ENCODE measurements at regions not wholly inside any gene's neighbourhood (a gene's known extent, or its start where the extent isn't known, plus 50 kb on each side); places are given as distances from the start of the nearest gene placed in this dataset.
A peak's percentile ranks its signal among the peaks of the same experiment; 100 is the strongest.

DNA sequence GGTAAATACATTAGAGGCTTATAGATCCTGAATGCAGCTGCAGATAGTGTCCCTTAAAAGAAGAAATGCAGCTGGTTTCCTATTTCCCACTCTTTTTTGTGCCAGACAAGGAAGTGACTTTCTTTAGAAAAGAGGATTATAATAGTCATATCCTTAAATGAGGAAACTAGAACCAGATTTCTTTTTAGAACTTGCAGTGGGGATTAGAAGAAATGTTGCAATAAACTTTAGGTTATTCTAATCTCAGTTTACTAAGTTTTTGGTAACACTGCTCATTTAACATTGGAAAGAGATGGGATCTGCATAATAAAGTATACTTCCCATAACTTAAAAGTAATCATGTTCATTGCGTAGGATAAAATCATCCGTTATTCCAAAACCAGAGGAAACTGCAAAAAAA is 101.9 kb downstream of the SLIT2 start:
- DNase-seq, result no peak

DNA sequence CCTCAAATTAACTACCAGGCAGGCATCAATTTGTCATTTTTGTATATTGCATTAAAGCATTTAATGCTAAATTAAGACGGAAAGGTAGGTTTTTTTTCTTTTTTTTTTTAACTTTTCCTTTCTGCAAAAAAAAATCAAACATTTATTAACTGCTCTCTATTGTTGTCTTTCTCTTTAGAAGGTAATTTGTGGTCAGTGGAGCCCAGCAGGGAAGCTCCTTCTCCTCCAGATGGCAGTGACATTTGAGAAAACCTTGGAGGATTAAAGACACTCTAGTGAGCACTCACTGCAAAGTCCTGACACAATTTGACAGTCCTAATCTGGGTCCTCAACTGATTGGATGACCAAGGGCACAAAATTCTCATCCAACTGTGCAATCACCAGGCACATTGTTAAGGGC is 102.4 kb downstream of the SLIT2 start:
- DNase-seq, result no peak

DNA sequence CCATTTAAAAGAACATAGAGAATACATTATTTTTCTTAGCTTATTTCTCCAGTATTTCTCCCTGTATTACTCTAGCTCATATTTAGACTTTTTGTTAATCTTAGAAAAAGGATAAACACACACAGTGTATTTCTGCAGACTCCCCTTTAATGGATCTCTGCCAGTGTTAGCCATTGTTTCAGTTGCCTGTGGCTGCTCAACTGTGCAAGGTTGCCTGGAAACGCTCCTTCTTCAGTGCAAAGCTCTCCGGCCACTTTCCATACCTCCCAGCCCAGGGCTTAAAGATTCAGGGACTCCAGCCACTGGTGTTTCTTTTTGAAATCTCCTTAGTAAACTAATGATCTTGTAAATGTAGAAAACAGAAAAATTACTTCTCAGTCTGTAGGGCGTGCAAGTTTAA is 104.9 kb downstream of the SLIT2 start:
- peak; percentile 52 for DNase-seq

DNA sequence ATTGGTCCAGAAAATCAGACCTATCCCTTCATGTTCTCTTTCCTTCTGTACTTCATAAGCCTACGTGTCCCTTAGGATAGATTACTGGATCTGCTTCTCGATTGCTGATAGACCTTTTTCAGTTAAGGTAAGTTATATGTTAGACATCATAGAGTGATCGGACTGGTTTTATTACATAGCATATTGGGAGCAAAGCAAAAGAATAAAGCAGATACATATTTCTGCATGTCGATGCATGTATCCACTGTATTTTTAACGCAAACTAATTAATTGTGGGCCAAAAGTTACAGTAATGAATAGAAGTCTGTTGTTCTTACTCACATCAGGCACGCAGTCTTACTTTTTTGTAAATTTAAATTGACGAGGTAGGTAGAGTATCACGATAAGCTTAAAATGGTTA is 106.4 kb downstream of the SLIT2 start:
- no peak for DNase-seq

DNA sequence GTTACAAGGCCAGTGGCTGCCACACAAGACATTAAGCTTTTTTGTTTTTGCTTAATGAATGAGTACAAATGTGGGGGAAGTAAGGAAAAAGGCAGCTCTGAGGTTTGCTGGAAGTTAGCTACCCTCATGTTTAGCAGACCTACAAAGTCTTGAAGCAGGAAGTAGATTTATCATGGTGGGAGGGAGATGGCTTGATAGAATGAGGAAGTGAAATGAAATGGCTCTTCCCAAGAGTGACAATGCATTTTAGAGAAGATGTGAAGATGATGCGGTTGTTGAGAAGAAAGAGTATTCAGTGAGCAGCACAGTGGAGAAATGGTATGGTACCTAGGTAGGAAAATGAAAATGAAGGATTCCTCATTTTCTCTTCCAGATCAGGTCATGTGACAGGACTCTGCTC is 108.0 kb downstream of the SLIT2 start:
- no peak for DNase-seq

DNA sequence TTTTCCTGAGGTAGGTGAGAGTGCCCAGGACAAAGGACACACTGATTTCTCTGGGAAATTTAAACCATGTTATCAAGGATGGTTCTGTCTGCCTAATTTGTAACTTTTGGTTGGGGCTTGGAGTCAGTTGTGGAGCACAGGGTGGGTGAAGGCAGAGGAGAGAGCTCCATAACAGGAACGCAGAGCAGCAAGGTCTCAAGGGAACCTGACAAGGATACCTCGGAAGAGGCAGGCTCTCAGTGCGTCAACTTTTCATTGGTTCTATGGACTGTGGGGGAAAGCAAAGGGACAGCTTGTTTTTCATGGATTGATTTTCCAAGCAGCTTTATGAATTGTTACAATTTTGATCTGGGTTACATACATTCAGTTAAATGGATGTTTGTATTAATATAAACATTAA is 110.4 kb downstream of the SLIT2 start:
- no peak for DNase-seq

DNA sequence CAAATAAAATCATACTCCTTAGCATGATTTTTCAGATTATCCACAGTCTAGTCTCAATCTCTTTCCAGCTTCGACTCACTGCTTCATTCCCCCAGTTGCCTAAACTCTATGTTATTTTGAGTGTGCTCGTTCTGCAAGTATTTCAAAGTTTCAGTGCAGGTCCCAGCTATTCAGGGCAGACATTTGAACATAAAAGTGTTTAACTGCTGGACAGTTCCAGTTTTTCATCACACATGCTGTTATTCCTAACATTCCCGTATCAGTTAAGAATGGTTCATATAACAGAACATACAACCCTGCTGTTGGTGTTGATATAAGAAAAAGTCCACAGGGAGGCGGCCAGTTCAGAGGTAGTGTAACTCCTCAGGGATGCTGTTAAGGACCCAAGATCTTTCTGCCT is 113.3 kb downstream of the SLIT2 start:
- no peak for DNase-seq

DNA sequence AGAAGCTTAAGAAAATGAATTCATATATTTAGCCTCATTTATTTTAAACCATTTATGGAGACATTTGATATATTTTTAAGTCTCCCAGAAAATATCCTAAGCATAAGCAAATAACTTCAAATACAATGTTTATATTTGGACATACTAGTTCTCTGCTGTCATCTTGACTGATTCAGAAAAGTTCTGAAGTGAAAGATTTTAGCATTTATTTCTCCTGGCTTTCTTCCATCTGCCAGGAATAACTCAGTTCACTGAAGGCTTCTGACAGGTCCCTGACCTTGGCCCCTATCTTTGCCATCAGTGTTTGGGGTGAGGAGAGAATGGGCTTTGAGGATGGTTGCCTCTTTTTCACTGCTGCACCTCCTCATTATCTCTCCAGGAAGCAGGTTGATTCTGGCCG is 115.7 kb downstream of the SLIT2 start:
- DNase-seq, result no peak

DNA sequence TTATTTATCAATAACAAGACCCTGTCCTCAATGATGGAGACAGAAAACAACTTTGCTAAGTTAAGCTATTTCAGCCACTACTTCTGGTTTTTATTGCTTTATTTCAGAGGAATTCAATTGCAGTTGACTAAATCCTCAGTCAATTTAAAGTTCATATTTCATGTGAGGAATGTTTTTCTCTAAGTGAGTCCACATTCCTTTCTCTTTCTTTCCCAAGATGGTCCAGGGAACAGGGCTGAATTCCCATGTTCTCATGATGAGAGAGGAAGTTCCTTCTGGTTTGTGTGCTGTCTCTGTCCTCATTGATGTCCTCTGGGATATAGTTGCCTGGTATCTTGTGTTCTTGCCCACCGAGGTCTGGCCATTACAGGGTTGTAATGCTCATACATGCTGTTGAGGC is 117.2 kb downstream of the SLIT2 start:
- DNase-seq, result no peak

DNA sequence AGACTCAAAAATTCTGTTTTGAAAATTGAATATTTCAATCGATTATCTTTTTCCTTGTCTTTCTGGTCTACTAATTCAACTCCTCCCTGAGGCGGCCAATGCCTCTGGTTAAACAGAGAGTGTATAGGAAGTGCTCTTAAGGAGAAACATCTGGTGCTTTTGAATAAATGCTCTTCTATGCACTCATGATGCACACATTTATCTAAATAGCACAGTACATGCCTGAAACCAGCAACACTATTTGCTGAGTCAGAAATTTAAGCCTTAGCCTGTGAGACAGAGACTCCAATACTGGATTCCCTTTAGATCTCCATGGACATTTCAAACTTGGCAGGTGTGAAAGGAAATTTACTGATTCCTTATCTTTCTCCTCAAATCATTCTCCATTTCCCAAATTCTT is 118.6 kb downstream of the SLIT2 start:
- DNase-seq, result no peak

DNA sequence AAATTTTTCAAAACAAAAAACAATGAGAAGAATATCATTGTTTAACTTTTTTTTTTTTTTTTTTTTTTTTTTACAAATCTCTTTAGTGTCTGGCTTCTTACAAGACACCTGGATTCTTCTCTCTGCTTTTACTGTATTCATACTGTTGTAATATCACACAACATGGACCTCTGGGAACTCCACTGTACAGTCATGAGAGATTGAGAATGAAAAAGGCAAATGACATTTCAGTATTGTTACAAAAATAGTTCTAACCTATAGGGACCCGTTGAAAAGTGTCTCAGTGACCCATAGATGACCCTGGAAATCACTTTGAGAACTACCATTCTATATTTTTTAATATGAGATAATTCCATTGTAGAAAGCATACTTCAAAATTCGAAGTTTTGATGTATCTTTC is 124.4 kb downstream of the SLIT2 start:
- DNase-seq, result no peak

DNA sequence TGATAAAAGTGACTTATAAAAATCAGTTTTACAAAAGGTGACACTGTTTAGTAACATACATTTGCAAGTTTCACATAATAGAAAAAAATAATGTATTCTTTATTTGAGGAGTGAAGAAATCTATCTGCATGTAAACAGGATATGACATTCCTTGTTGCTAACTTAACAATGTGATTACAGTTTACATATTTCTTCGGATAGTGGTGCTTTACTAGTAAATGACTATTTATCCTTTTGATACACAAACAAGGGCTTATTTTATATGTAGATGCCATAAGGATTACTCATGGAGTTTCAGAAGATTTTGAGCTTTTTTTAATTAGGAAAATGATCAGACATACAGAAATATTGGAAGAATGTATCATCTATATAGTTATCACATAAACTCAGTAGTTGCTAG is 126.5 kb downstream of the SLIT2 start:
- DNase-seq, result no peak

DNA sequence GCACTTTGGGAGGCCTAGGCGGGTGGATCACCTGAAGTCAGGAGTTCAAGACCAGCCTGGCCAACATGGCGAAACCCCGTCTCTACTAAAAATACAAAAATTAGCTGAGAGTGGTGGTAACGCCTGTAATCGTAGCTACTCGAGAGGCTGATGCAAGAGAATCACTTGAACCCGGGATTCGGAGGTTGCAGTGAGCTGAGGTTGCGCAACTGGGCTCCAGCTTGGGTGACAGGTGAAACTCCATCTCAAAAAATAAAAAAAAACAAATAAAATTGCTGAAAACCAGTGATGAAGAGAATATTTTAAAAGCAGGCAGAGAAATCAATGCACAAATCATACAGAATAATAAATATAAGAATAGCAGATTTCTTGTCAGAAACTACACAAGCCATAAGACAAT is 129.3 kb downstream of the SLIT2 start:
- DNase-seq, result no peak

DNA sequence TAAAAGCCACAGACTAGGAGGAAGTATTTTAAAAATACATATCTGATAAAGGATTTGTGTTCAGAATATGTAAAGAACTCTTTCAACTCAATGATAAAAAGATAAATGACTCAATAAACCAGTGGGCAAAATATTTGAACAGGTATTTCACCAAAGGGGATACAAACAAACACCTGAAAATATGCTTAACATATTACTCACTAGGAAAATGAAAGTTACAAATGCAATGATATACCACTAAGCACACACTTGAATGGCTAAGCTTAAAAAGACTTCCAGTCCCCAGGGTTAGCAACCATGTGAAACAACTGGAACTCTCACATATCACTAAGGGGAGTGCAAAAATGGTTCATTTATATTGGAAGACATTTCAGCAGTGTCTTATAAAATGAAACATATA is 131.6 kb downstream of the SLIT2 start:
- no peak for DNase-seq

DNA sequence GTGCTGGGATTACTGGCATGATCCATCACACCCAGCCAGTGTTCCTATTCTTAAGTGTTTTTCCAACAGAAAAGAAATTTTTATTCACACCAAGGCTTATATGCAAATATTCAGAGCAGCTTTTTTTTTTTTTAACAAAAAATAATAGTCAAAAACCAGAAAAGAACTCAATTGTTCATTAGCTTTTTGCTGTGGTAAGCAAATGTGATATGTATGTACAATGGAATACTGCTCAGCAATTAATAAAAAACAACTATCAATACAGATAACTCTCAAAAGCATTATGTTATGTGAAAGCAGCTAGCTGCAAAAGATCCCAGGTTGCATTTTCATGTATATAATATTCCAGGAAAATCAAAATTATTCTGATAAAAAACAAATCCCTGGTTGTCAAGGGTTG is 132.3 kb downstream of the SLIT2 start:
- DNase-seq, result no peak

DNA sequence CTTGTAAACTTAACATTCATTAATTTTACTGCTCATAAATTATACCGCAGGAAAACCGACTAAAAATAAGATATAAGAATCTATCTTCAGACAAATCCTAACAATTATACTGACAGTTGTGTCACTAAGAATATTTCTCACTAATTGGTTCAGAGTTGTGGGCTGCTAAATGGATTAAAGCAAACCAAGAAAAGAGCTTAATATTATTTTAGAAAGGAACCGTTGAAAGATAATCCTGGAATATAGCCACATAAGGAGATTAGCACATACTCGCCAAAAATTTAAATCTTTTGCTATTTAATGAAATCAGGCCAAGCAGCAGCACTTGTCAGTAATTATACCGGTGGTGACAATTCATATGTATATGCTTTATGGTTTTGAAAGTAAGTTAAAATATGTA is 132.8 kb downstream of the SLIT2 start:
- DNase-seq, result no peak

DNA sequence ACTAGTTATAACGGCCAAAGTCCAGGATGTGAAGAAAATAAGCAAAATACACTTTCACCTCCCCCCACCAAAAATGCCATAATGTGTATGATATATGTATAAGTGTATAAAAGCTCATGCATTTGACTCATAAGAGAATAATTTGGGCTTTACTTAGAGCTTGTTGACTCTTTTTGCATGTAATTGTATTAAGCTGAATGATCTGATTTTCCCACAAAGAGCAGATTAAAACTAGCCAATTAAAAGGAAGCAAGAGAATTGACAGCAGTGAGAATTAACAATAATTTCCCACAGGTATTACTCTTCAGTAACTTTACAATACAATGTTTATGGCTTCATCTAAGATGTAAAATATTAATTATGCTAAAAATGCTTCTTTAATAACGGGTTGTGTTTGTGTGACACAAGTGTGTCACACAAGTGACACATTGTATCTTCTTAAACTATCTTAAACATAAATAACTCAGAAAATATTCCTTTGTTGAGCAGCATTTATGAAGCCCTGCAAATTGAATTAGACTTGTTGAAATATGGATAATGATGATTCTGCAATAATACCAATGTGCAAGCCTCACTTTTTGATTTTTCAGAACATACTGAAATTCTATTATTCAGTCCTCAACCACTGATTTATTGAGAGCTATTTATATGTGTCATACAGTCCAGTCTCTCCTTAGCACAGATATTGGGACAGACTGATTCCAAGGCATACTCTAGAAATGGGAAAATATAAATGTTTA is 134.5 kb downstream of the SLIT2 start:
- no peak for DNase-seq

DNA sequence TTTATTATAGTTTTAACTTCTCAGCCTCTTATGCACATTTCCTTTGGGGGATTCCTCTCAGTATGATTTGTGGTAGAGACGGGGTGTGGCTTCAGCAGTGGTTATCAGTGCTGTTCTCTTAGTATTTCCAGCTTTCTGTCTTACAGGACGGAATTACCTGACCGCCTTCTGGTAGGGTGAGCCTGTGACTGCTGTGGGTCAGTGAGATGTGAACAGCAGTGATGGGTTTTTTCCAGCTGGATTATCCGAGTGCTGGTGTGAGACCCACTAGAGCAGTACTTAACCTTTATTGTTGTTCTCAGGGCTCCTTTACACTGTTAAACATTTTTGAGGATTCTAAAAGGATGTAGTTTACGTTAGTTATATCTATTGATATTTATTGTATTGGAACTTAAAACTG is 135.2 kb downstream of the SLIT2 start:
- no peak for DNase-seq

DNA sequence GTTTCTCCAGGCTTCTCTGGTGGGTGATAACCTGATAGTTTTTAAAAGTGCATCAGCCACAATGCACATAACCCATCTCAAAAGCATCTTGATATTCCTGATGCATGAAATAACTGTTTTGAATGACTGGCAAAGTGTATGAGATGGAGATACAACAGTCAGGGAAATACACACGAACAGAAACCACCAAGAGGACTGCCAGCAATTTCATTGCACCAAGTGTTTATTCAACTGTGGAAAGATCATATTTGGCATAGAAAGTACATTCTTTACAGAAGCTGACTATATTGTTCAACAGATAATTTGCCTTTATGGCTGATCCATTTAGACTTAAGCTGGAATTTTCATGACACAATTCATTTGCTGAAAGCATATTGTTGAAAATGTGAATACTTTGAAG is 139.5 kb downstream of the SLIT2 start:
- DNase-seq, result no peak

DNA sequence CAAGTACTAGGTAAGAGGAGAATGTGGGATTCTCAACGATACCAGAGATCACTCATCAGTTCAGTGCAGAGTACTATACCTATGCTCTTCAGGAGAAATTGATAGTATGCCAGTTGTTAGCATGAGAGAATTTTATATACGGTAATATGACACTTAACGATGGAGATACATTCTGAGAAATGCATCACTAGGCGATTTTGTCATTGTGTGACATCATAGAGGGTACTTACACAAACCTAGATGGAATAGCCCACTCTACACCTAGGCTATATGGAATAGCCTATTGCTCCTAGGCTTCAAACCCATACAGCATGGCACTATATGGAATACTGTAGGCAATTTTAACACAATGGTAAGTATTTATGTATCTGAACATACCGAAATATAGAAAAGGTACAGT is 140.2 kb downstream of the SLIT2 start:
- no peak for DNase-seq

DNA sequence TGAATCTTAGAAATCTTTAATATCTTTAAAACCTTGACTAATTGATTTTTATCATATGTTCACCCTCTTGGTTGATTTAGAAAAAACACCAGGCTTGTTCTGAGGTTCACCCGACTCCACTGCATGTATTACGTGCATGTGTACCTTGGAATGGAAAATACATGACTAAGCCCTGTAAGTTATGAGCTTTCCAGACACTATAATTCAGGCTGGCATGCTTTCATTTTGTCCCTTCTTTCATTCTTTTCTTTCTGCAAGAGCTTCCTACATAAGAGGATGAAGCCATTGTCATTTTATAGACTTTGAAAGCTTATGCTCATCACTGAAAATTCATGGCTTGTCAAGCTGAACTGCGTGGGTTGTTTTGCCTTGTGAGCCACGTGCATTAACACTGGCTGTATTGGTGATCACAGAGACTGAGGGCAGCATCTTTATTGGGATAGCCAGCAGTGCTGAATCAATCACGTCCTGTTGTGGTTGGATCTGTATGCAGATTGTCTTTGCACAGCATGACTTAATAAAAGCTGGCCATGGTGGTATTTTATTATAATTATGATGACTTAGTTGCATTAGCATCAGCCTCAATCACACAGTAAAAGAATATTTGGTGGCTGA is 141.9 kb downstream of the SLIT2 start:
- no peak for DNase-seq

DNA sequence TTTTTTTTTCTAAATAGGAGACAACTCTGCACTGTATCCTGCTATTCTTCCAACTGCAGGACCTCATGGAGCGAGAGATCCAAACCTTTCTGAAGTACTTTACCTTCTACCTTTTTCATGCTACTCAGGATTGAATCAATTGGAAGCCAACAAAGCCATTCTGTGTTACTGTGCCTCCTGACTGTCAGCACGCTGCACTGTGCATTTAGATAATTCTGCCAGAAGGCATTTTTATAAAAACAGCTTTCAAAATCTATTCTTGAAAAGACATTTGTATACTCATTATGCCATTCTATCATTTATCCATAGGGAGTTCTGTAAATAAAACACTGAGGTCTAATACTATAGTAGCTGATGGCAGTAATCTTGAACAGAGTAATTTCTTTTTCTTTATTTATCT is 142.8 kb downstream of the SLIT2 start:
- DNase-seq, result no peak

DNA sequence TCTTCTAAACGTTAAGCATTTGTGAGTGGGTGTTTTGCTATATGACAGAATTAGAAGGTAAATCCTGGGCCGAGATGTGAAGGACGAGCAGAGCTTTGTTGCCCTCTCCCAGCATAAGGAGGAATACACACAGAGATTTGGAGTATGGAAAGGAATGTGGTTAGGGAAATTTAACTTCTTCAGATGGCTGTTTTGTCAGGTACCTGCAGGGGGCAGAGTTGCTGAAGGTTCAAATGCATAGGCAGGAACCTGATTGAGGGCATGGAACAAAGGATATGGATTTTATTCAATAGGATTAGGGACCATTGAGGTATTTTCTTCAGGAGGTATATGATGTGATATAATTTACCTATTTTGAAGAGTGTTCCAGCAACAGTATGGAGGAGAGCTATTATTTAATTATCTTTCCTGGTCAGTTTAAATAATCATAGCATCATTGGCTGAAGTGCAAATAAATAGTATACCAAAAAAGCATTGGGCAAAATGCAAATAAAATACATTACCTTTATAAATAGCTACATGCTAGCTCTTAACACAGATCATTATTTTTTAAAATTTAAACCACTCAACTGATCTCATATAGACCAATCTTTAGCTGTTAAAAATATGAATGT is 143.6 kb downstream of the SLIT2 start:
- DNase-seq, result no peak

DNA sequence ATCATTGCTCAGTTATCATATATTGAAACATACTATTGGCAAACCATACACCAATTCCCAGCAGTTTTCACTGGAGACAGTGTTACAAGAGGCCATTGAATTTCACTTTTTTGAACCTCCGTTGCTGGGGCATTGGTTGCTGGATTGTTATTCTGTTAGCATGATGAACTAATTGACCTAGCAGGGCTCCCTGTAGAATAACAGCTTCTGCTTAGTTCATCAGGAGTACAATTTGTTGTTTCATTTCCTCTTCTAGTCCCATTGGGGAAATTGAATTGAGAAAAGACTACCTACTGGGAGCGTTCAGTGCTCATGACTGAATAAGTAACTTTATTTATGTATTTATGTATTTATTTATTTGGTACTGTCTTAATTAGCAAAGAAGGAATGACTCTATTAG is 151.6 kb downstream of the SLIT2 start:
- DNase-seq, result no peak

DNA sequence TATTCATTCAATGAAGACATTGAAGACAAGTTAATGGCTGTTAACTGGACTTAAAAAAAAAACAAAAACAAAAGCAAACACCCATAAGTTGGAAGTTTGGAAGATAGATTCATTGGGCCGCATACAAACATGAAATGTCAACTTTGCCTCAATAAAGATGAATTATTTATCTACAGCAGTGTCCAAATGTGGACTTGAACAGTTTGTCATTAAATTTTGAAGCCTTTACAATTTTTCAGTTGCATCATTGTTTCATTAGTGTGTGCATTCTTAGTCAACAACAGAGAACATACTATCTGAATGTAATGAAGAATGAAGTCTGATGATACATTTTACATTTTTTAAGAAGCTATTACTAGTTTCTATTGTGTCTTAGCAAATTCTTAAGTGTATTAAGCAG is 152.1 kb downstream of the SLIT2 start:
- no peak for DNase-seq
